ENCODE measurements at regions not wholly inside any gene's neighbourhood (a gene's known extent, or its start where the extent isn't known, plus 50 kb on each side); places are given as distances from the start of the nearest gene placed in this dataset.

- no peaks in the 10 kb centered on the region for H3K9me3 ChIP-seq (ENCODE audit: insufficient read depth, low read length, severe bottlenecking)
- TF ChIP-seq, protein P1, sequence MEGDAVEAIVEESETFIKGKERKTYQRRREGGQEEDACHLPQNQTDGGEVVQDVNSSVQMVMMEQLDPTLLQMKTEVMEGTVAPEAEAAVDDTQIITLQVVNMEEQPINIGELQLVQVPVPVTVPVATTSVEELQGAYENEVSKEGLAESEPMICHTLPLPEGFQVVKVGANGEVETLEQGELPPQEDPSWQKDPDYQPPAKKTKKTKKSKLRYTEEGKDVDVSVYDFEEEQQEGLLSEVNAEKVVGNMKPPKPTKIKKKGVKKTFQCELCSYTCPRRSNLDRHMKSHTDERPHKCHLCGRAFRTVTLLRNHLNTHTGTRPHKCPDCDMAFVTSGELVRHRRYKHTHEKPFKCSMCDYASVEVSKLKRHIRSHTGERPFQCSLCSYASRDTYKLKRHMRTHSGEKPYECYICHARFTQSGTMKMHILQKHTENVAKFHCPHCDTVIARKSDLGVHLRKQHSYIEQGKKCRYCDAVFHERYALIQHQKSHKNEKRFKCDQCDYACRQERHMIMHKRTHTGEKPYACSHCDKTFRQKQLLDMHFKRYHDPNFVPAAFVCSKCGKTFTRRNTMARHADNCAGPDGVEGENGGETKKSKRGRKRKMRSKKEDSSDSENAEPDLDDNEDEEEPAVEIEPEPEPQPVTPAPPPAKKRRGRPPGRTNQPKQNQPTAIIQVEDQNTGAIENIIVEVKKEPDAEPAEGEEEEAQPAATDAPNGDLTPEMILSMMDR (IDR thresholded peaks at IDR 0.05; ENCODE audit: borderline replicate concordance, extremely low read depth, low read length, poor library complexity, severe bottlenecking): peak; percentile 10
- no peak for TF ChIP-seq EZH2 (IDR thresholded peaks at IDR 0.05; ENCODE audit: borderline replicate concordance, low read depth, low read length, severe bottlenecking)
- ATAC-seq (ENCODE audit: insufficient read depth, low read depth): no peak
- no peaks in the 10 kb centered on the region for H3K79me2 ChIP-seq (ENCODE audit: insufficient read depth, low read length)
- H3K4me3 ChIP-seq (ENCODE audit: low read depth in 1 of 2, low read length in 2 of 2): no peak overlapping the region
- H3K9ac ChIP-seq (ENCODE audit: low read depth, low read length): no peak overlapping the region
- no peaks in the 10 kb centered on the region for H4K20me1 ChIP-seq (ENCODE audit: insufficient read depth, low read length)
- no peaks in the 10 kb centered on the region for H3K27me3 ChIP-seq (ENCODE audit: insufficient read depth, low read length, poor library complexity)
- no peak for DNase-seq
- no peak overlapping the region for H3K4me2 ChIP-seq (ENCODE audit: insufficient read depth, low read length)
- H3K4me1 ChIP-seq (ENCODE audit: insufficient read depth, low read length): no peaks in the 10 kb centered on the region
- no peak overlapping the region for H3K27ac ChIP-seq (ENCODE audit: low read length)
- H2AFZ ChIP-seq (ENCODE audit: low read depth, low read length): no peak overlapping the region
- no peaks in the 10 kb centered on the region for H3K36me3 ChIP-seq (ENCODE audit: insufficient read depth, low read length)
Measured at GRCh38 chr10:91335147-91335546, 75.0 kb upstream of the HECTD2 start.

DNA sequence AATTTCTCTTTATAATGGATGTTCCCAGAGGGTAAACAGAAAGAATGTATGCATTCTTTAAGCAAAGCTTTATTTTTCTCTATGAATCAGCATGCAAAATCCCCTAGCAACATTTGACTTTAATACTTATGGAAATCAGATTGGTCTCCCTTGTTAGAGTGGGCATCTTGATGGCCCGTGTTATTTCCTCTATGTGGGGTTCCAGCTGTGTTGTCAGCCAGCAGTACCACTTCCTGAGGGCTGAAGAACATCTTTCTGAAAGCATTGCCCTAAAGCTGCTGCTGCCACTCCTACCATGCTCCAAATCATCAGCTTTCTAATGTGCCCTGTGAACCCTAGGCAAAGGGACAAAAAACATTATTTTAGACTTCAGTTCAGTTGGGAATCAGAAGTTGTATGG, 70.4 kb upstream of the HECTD2 start:
- H3K4me2 ChIP-seq (ENCODE audit: insufficient read depth, low read length): no peak overlapping the region
- H3K4me3 ChIP-seq (ENCODE audit: low read depth in 1 of 2, low read length in 2 of 2): no peak overlapping the region
- H3K36me3 ChIP-seq (ENCODE audit: insufficient read depth, low read length): no peaks in the 10 kb centered on the region
- H3K27me3 ChIP-seq (ENCODE audit: insufficient read depth, low read length, poor library complexity): no peaks in the 10 kb centered on the region
- ATAC-seq (ENCODE audit: insufficient read depth, low read depth) (peak; percentile 65), DNase-seq (peak; percentile 16)
- no peaks in the 10 kb centered on the region for H3K79me2 ChIP-seq (ENCODE audit: insufficient read depth, low read length)
- no peak overlapping the region for H3K27ac ChIP-seq (ENCODE audit: low read length)
- no peaks in the 10 kb centered on the region for H3K4me1 ChIP-seq (ENCODE audit: insufficient read depth, low read length)
- no peak overlapping the region for H3K9ac ChIP-seq (ENCODE audit: low read depth, low read length)
- H4K20me1 ChIP-seq (ENCODE audit: insufficient read depth, low read length): no peaks in the 10 kb centered on the region
- no peaks in the 10 kb centered on the region for H3K9me3 ChIP-seq (ENCODE audit: insufficient read depth, low read length, severe bottlenecking)
- H2AFZ ChIP-seq (ENCODE audit: low read depth, low read length): no peak overlapping the region
- no peak for TF ChIP-seq EZH2 (IDR thresholded peaks at IDR 0.05; ENCODE audit: borderline replicate concordance, low read depth, low read length, severe bottlenecking)
- TF ChIP-seq, protein P1 (IDR thresholded peaks at IDR 0.05; ENCODE audit: borderline replicate concordance, extremely low read depth, low read length, poor library complexity, severe bottlenecking): no peak

- no peak for DNase-seq
- no peak for TF ChIP-seq EZH2 (IDR thresholded peaks at IDR 0.05; ENCODE audit: borderline replicate concordance, low read depth, low read length, severe bottlenecking)
- TF ChIP-seq, protein P1 (IDR thresholded peaks at IDR 0.05; ENCODE audit: borderline replicate concordance, extremely low read depth, low read length, poor library complexity, severe bottlenecking): no peak
- Histone ChIP-seq H3K79me2 (ENCODE audit: insufficient read depth, low read length) (no peaks in the 10 kb centered on the region), H2AFZ (ENCODE audit: low read depth, low read length) (no peak overlapping the region), H3K9ac (ENCODE audit: low read depth, low read length) (no peak overlapping the region), H3K4me1 (ENCODE audit: insufficient read depth, low read length) (no peaks in the 10 kb centered on the region), H3K9me3 (ENCODE audit: insufficient read depth, low read length, severe bottlenecking) (no peaks in the 10 kb centered on the region), H4K20me1 (ENCODE audit: insufficient read depth, low read length) (no peaks in the 10 kb centered on the region), H3K4me3 (ENCODE audit: low read depth in 1 of 2, low read length in 2 of 2) (no peak overlapping the region), H3K27me3 (ENCODE audit: insufficient read depth, low read length, poor library complexity) (no peaks in the 10 kb centered on the region), H3K36me3 (ENCODE audit: insufficient read depth, low read length) (no peaks in the 10 kb centered on the region), H3K27ac (ENCODE audit: low read length) (no peak overlapping the region), H3K4me2 (ENCODE audit: insufficient read depth, low read length) (no peak overlapping the region)
- ATAC-seq (ENCODE audit: insufficient read depth, low read depth): no peak
Measured at GRCh38 chr10:91340613-91341362, 69.4 kb upstream of the HECTD2 start.
